Testis (tissue), 2 donors: ENCODE measurements at regions not wholly inside any gene's neighbourhood (a gene's known extent, or its start where the extent isn't known, plus 50 kb on each side); places are given as distances from the start of the nearest gene placed in this dataset.

Experiments used
- DNase-seq: peaks from one replicate; pipeline ENCODE4 v3.0.0-alpha.2; 2019
- H3K27ac ChIP-seq, 2 donors: fragments of 200-600 bp; sonication (generic); one replicate each; pipeline ENCODE4 v1.5.1; 2019
- H3K27me3 ChIP-seq: fragments of 200-600 bp; sonication (generic); one replicate; pipeline ENCODE4 v1.5.1; 2019
- H3K36me3 ChIP-seq: fragments of 200-600 bp; sonication (generic); one replicate; pipeline ENCODE4 v1.5.1; 2017; ENCODE audit warnings: low read depth; ENCODE audit errors: missing control alignments
- H3K4me1 ChIP-seq: fragments of 200-600 bp; sonication (generic); one replicate; pipeline ENCODE4 v1.5.1; 2019
- H3K4me3 ChIP-seq, 2 donors: fragments of 200-600 bp; sonication (generic); one replicate each; pipeline ENCODE4 v1.5.1; 2017 to 2019
- H3K9me3 ChIP-seq: fragments of 200-600 bp; sonication (generic); one replicate; pipeline ENCODE4 v1.5.1; 2017
- POLR2A ChIP-seq: fragments of 450-650 bp; IDR thresholded peaks from one replicate; pipeline ENCODE4 v1.6.1; 2017; ENCODE audit warnings: antibody characterized with exemption, mild to moderate bottlenecking, moderate library complexity
- WGBS, 2 donors: methylation state at CpG; one replicate each; pipeline ENCODE4 v1.1.5; 2018; 5-methylcytosine and 5-hydroxymethylcytosine counted together
- intact Hi-C: fragments of 100-400 bp; cut with DNase I; formaldehyde crosslinking; loops from one replicate; pipeline ENCODE4 v1.15.1; 2023; ENCODE audit warnings: low total_unique reads
- TF ChIP-seq, protein P1 (sequence below), 3 experiments: fragments of 450-650 bp in 2 of 3; fragments of 200-600 bp in 1 of 3; sonication (generic) in 1 of 3; IDR thresholded peaks; one replicate each; pipeline ENCODE4 v1.5.1; 2016 to 2019; ENCODE audit warnings: antibody characterized with exemption in 3 of 3, mild to moderate bottlenecking in 2 of 3, moderate library complexity in 1 of 3

DNA sequence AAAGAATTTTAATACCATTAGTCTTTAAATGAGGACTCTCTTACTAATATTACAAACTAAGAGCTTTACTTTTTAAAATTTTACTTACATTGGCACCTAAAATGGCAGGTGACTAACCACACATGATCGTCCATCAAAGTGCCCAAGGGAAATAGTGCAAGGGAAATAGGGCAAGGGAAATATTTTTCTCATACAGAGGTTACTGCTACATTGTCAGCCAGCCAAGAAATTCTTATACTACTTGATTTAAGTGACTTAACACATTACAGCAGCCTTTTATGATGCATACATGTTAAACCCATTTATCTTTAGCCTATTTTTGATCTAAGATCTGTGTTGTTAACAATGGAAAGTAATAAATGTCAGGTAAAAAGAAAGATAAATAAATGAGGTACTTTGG is 587.2 kb upstream of the PKDCC start:
- TF ChIP-seq, protein P1, sequence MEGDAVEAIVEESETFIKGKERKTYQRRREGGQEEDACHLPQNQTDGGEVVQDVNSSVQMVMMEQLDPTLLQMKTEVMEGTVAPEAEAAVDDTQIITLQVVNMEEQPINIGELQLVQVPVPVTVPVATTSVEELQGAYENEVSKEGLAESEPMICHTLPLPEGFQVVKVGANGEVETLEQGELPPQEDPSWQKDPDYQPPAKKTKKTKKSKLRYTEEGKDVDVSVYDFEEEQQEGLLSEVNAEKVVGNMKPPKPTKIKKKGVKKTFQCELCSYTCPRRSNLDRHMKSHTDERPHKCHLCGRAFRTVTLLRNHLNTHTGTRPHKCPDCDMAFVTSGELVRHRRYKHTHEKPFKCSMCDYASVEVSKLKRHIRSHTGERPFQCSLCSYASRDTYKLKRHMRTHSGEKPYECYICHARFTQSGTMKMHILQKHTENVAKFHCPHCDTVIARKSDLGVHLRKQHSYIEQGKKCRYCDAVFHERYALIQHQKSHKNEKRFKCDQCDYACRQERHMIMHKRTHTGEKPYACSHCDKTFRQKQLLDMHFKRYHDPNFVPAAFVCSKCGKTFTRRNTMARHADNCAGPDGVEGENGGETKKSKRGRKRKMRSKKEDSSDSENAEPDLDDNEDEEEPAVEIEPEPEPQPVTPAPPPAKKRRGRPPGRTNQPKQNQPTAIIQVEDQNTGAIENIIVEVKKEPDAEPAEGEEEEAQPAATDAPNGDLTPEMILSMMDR (IDR thresholded peaks at IDR 0.05): no peak
- TF ChIP-seq POLR2A: no peak
- Histone ChIP-seq H3K4me1 (no peaks in the 10 kb centered on the region), H3K27me3 (no peaks in the 10 kb centered on the region), H3K27ac (no peak overlapping the region), H3K4me3 (no peak overlapping the region), H3K9me3 (no peaks in the 10 kb centered on the region), H3K36me3 (no peaks in the 10 kb centered on the region)
- DNase-seq: no peak
- intact Hi-C loops: no loop called here
- 63 to 65% methylated on average over 1 of the region's 1 CpG for WGBS, 2 donors

GRCh38 chr2:41464395-41464794 is 583.4 kb upstream of the PKDCC start:
- H3K27me3 ChIP-seq: no peaks in the 10 kb centered on the region
- TF ChIP-seq, protein P1 (IDR thresholded peaks at IDR 0.05): no peak
- no peak overlapping the region for H3K27ac ChIP-seq
- no peaks in the 10 kb centered on the region for H3K9me3 ChIP-seq
- intact Hi-C loops: no loop called here
- no peaks in the 10 kb centered on the region for H3K36me3 ChIP-seq
- H3K4me1 ChIP-seq: no peaks in the 10 kb centered on the region
- DNase-seq: no peak
- no peak overlapping the region for H3K4me3 ChIP-seq

DNA sequence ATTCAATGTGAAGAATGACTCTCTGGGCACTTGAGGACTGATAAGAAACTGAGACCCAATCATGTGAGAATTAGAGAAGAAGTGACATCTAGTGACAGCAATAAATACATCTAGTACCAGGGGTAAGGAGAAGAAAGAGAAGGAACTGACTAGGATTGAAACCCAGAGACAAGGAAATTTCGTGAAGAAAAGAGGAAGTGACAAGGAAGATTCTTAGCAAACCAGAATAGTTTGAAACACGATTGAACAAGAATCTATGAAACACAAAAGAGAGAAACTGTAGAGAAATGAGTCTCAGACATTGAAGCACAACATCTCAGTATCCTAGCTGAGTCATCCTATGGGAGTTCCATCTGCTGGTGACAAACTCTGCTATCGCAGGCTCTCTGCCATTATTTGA is 571.9 kb upstream of the PKDCC start:
- no peaks in the 10 kb centered on the region for H3K36me3 ChIP-seq

DNA sequence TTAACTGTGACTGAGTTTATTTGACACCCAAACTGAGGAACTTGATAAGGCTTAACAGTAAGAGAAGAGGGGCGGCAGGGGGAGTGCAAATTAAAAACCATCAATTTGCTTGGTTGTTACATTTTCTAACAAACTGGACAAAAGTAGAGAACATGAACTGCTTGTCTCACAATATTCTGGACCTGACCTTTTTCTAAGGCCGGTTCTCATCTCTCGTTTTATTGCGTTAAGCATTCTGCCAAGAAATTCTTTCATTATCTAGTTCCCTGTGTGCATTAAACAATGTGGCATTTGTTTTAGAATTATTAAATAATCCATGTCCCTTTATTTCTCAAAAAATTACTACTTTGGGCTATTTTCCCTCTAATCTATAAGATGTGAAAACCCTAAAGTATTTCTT is 565.2 kb upstream of the PKDCC start:
- WGBS, 2 donors: 36 to 39% methylated on average over 4 of the region's 4 CpGs
- Histone ChIP-seq H3K36me3 (no peaks in the 10 kb centered on the region), H3K27me3 (no peaks in the 10 kb centered on the region), H3K4me3 (no peak overlapping the region), H3K27ac (peak overlapping the region; percentile 70 to 72), H3K4me1 (peaks cover 13% of the 10 kb centered on the region), H3K9me3 (no peaks in the 10 kb centered on the region)
- TF ChIP-seq, protein P1 (IDR thresholded peaks at IDR 0.05): no peak
- no peak for TF ChIP-seq POLR2A
- peak; percentile 62 for DNase-seq
- intact Hi-C loops: no loop called here

More for the DNA sequence above, 571.9 kb upstream of the PKDCC start:
- Histone ChIP-seq H3K4me3 (no peak overlapping the region), H3K27me3 (no peaks in the 10 kb centered on the region), H3K27ac (no peak overlapping the region), H3K9me3 (no peaks in the 10 kb centered on the region), H3K4me1 (no peaks in the 10 kb centered on the region)
- TF ChIP-seq, protein P1 (IDR thresholded peaks at IDR 0.05): no peak
- TF ChIP-seq POLR2A: no peak
- intact Hi-C loops: no loop called here
- WGBS, 2 donors: 76 to 77% methylated on average over 3 of the region's 3 CpGs
- no peak for DNase-seq

- Histone ChIP-seq H3K9me3 (no peaks in the 10 kb centered on the region), H3K27ac (peak overlapping the region; percentile 70 to 72), H3K4me1 (peaks cover 19% of the 10 kb centered on the region), H3K36me3 (no peaks in the 10 kb centered on the region), H3K27me3 (no peaks in the 10 kb centered on the region), H3K4me3 (no peak overlapping the region)
- DNase-seq: no peak
- 38 to 49% methylated on average over 2 of the region's 2 CpGs for WGBS, 2 donors
- intact Hi-C loops: no loop called here
- no peak for TF ChIP-seq POLR2A
- TF ChIP-seq, protein P1 (IDR thresholded peaks at IDR 0.05): no peak
Observed at GRCh38 chr2:41483226-41483625, 564.6 kb upstream of the PKDCC start.
